LNCaP clone FGC (cell line): ENCODE measurements at regions not wholly inside any gene's neighbourhood (a gene's known extent, or its start where the extent isn't known, plus 50 kb on each side); places are given as distances from the start of the nearest gene placed in this dataset.
A peak's percentile ranks its signal among the peaks of the same experiment; 100 is the strongest.

ENCODE experiments used
- DNase-seq: peaks from one replicate; pipeline ENCODE4 v3.0.0-alpha.2; 2011; ENCODE audit warnings: low read depth
- H3K4me3 ChIP-seq: 2 replicates; pipeline ENCODE4 v1.5.1; 2011; ENCODE audit warnings: mild to moderate bottlenecking, low read depth, low read length, control low read depth
- CTCF ChIP-seq: IDR thresholded peaks from 2 replicates; pipeline ENCODE4 v1.5.1; 2012; ENCODE audit warnings: mild to moderate bottlenecking; ENCODE audit not compliant: control insufficient read depth, insufficient read depth; ENCODE audit errors: extremely low read depth

- no peak for DNase-seq
- H3K4me3 ChIP-seq = no peak overlapping the region
- no peak for TF ChIP-seq CTCF
Measured at GRCh38 chr15:31485431-31485830, 158.8 kb downstream of the KLF13 start.

DNA sequence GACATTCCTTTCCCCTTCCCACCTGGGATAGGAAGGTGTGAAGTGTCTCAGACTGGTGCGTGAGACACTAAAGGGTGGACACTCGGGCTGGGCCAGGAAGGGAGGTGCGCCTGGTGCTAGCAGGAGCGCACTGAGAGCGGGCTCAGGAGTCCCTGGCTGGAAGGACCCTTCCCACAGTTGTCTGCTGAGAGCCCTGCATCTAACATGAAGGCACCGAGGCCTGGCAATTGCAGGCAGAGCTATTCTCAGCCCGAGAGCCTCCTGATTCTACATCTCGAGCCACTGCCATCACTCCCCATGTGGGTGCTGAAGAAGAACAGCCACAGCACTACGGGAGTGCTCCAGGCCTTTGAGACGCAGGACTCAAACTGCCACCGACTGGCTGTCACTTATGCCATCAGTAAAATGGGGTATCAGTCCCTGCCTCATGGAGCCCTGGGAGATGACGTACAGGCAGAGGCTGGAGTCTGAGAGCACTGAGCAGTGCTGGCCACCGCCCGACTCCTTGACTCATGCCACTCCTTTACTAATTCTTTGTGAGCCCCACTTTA is 159.4 kb downstream of the KLF13 start:
- no peak for DNase-seq
- H3K4me3 ChIP-seq = no peak overlapping the region
- no peak for TF ChIP-seq CTCF

- no peak for DNase-seq
Measured at GRCh38 chr15:31486506-31486905, 159.9 kb downstream of the KLF13 start.

DNA sequence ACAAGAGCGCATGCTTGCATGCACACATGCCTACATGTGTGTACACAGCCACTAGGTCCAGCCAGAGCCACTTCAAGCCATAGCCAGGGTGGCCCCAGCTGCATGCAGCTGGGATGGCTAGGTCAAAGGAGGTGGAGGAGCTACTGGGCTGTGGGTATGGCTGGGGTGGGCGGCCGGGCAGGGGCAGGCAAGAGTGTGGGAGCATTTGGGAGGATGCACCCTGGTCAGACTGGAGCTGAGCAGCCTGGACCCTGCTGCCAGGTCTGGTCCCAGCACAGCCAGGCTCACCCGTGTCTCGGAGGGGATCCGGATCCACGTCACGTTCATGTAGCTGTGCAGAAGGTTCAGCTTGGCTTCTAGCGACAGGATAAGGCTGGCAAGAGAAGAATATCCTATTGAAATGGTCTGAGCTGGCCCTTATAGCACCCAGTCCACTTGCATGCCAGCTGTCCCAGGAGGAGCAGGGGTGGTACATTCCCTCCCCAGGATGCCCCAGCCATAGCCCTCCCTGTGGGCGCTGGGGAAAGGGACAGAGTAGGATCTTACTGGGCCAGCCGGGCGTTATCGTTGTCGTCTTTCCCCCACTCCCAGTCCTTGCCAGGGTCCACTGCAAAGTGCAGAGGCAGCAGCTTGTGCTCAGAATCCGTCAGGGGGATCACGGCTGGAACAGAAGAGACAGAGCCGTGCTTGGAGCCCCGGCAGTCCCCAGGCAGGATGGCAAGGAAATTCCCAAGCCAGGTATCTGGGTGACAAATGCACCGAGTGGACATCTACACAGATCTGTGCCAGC is 160.5 kb downstream of the KLF13 start:
- DNase-seq = no peak
- TF ChIP-seq CTCF = no peak
- no peak overlapping the region for H3K4me3 ChIP-seq

More at GRCh38 chr15:31486506-31486905, 159.9 kb downstream of the KLF13 start:
- H3K4me3 ChIP-seq = no peak overlapping the region
- no peak for TF ChIP-seq CTCF

- peak; percentile 42 for TF ChIP-seq CTCF
- no peak for DNase-seq
Measured at GRCh38 chr15:31487811-31488436, 161.3 kb downstream of the KLF13 start.

DNA sequence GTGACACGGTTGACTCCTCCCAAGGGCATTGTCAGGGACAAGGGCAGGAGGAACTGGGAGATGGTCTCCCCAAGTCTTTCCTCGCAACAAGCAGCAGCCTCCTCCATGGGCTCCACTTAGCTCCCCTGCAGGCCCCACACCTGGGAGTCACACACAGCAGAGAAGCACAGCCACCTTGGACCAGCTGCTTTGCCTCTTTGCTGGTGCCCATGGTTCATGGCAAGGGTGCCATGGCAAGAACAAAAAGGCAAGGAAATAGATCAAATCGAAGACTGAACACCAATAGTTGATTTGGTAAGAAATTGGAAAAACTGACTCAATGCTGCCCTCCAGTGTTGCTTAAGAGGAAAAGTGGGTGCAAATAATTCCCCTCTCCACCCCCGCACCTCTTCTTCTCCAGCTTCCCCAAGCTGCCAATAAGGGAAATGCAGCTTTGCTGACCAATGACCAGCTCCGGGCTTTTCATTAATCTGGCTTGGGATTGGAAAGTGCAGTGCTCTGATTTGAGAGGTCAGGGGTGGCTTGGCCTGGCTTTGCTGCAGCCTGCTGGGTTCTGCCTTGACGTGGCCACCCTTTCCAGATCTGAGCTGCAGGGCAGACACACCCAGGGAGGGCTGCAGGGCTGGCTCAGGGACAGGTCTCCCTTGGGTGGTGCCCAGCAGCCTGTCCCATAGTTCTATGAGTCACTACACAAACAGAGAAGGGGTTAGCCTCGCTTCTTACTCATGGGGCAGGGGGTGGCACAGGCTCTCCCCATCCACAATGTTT is 162.0 kb downstream of the KLF13 start:
- H3K4me3 ChIP-seq = no peak overlapping the region

More at GRCh38 chr15:31487811-31488436, 161.3 kb downstream of the KLF13 start:
- H3K4me3 ChIP-seq = no peak overlapping the region

More for the DNA sequence above, 162.0 kb downstream of the KLF13 start:
- TF ChIP-seq CTCF = peak; percentile 80
- DNase-seq = peak; percentile 46
